K562 (cell line): ENCODE measurements at regions not wholly inside any gene's neighbourhood (a gene's known extent, or its start where the extent isn't known, plus 50 kb on each side); places are given as distances from the start of the nearest gene placed in this dataset.

ENCODE experiments used
- ATAC-seq: fragments of 200-7000 bp; cut with Tn5 transposase; 3 replicates; pipeline ENCODE4 v1.9.1; 2020; ENCODE audit warnings: moderate library complexity
- BruUV-seq: library from RNA; stranded (reverse); fragments of 400-500 nt; replicated peaks from 2 replicates; lab custom pipeline; 2021; lab: Mats Ljungman, UMichigan
- CTCF ChIA-PET: fragments of 300-600 bp; formaldehyde crosslinking; extraction: SDS; loops from one replicate; lab custom pipeline; 2021; ENCODE audit warnings: low intra/inter-chr PET ratio; lab: Yijun Ruan, JAX
- POLR2A ChIA-PET: fragments of 300-600, 350-650 bp; sonication (Branson Sonifier 250); formaldehyde crosslinking; extraction: SDS; loops from one replicate; lab custom pipeline; 2021; ENCODE audit warnings: antibody characterized with exemption, inconsistent platforms; lab: Yijun Ruan, JAX
- DNase-seq, 4 experiments: peaks; one replicate each; pipeline versions ENCODE4 v3.0.0 to v3.0.0-alpha.2; 2011 to 2018; ENCODE audit warnings: low spot score in 3 of 4, mixed read lengths in 3 of 4; ENCODE audit errors: extremely low read depth in 1 of 4
- FAIRE-seq: peaks from 2 replicates; lab custom pipeline; 2011; peaks lifted over from hg19 to GRCh38; lab: Jason Lieb, UNC
- H2AFZ ChIP-seq: 2 replicates; pipeline ENCODE4 v1.6.0; 2011; ENCODE audit warnings: low read depth, low read length, control low read depth, inconsistent platforms
- H3K27ac ChIP-seq: fragments of 200-600 bp; 3 replicates; pipeline ENCODE4 v1.8.0; 2011; ENCODE audit warnings: low read depth, mild to moderate bottlenecking, control low read depth, inconsistent platforms, low read length, moderate library complexity, mixed read lengths; ENCODE audit errors: extremely low read depth
- H3K27me3 ChIP-seq, 2 experiments: fragments of 300-600 bp in 1 of 2; 2 replicates in 1 of 2; 3 replicates in 1 of 2; pipeline versions ENCODE4 v1.6.0 to v1.8.0; 2011; ENCODE audit warnings: inconsistent platforms in 2 of 2, low read length in 2 of 2, mild to moderate bottlenecking in 1 of 2, mixed read lengths in 1 of 2, moderate library complexity in 1 of 2; ENCODE audit not compliant: control insufficient read depth in 2 of 2, insufficient read depth in 2 of 2
- H3K36me3 ChIP-seq: fragments of 300-600 bp; 3 replicates; pipeline ENCODE4 v1.8.0; 2011; ENCODE audit warnings: mild to moderate bottlenecking, low read length, inconsistent platforms; ENCODE audit not compliant: control insufficient read depth, insufficient read depth
- H3K4me1 ChIP-seq, 2 experiments: fragments of 200-600 bp in 1 of 2; replicated peaks in 1 of 2; 2 replicates in 1 of 2; 3 replicates in 1 of 2; pipeline versions ENCODE4 v1.5.1 to v1.8.0; 2011; ENCODE audit warnings: inconsistent platforms in 2 of 2, low read length in 2 of 2, mild to moderate bottlenecking in 1 of 2, mixed read lengths in 1 of 2, moderate library complexity in 1 of 2; ENCODE audit not compliant: control insufficient read depth in 2 of 2, insufficient read depth in 2 of 2
- H3K4me2 ChIP-seq: 2 replicates; pipeline ENCODE4 v1.6.1; 2011; ENCODE audit warnings: low read length, control low read depth, inconsistent platforms, mixed read lengths; ENCODE audit not compliant: insufficient read depth
- H3K4me3 ChIP-seq: fragments of 200-600 bp; sonication (generic), shearing (Covaris generic); 2 replicates; pipeline ENCODE4 v1.5.1; 2016; ENCODE audit warnings: control low read depth, inconsistent platforms
- H3K79me2 ChIP-seq: fragments of 200-600 bp; 3 replicates; pipeline ENCODE4 v1.8.0; 2011; ENCODE audit warnings: low read length, inconsistent platforms; ENCODE audit not compliant: control insufficient read depth, insufficient read depth
- H3K9ac ChIP-seq, 2 experiments: 2 replicates each; pipeline versions ENCODE4 v1.6.0 to v1.6.1; 2011; ENCODE audit warnings: low read depth in 2 of 2, low read length in 2 of 2, control low read depth in 1 of 2, inconsistent platforms in 1 of 2, mild to moderate bottlenecking in 1 of 2, mixed read lengths in 1 of 2; ENCODE audit not compliant: insufficient read depth in 1 of 2
- H3K9me1 ChIP-seq: one replicate; pipeline ENCODE4 v1.6.0; 2011; ENCODE audit warnings: inconsistent platforms, mild to moderate bottlenecking, low read length, moderate library complexity; ENCODE audit not compliant: control insufficient read depth, insufficient read depth
- H3K9me3 ChIP-seq: replicated peaks from 2 replicates; pipeline ENCODE4 v1.5.1; 2011; ENCODE audit warnings: low read depth, low read length, inconsistent platforms; ENCODE audit not compliant: control insufficient read depth, insufficient read depth
- H4K20me1 ChIP-seq: replicated peaks from 2 replicates; pipeline ENCODE4 v1.6.1; 2011; ENCODE audit warnings: low read length, inconsistent platforms, mixed read lengths; ENCODE audit not compliant: control insufficient read depth, insufficient read depth
- ETS1 ChIP-seq: conservative IDR thresholded peaks from 2 replicates; pipeline ENCODE4 v1.6.1; 2011; ENCODE audit warnings: low read depth, mild to moderate bottlenecking, low read length; ENCODE audit not compliant: control insufficient read depth
- ETV6 ChIP-seq, 3 experiments: fragments of 150-350 bp in 1 of 3; sonication (generic) in 1 of 3; formaldehyde crosslinking in 1 of 3; IDR thresholded peaks; 2 replicates each; pipeline versions ENCODE4 v1.6.1 to v1.8.0; 2014 to 2022; ENCODE audit warnings: borderline replicate concordance in 2 of 3, low read depth in 2 of 3, antibody characterized with exemption in 1 of 3, low read length in 1 of 3, mild to moderate bottlenecking in 1 of 3, missing genetic modification reagents in 1 of 3
- GTF2A2 ChIP-seq: IDR thresholded peaks from 2 replicates; pipeline ENCODE4 v1.6.1; 2016; ENCODE audit warnings: mild to moderate bottlenecking, missing genetic modification characterization, missing compliant biosample characterization
- NR4A1 ChIP-seq, 2 experiments: fragments of 250-450 bp in 1 of 2; fragments of 450-650 bp in 1 of 2; sonication (Bioruptor Pico) in 1 of 2; IDR thresholded peaks; 2 replicates each; pipeline versions ENCODE4 v1.4.0 to v1.6.1; 2016 to 2020; ENCODE audit warnings: mild to moderate bottlenecking in 2 of 2, missing compliant biosample characterization in 1 of 2, missing genetic modification characterization in 1 of 2, moderate library complexity in 1 of 2
- PURB ChIP-seq: sonication (generic); formaldehyde crosslinking; IDR thresholded peaks from 2 replicates; pipeline ENCODE4 v1.9.0; 2021; ENCODE audit warnings: low read depth, mild to moderate bottlenecking, missing genetic modification reagents
- ZKSCAN1 ChIP-seq: fragments of 150-350 bp; IDR thresholded peaks from 2 replicates; pipeline ENCODE4 v1.6.1; 2016; ENCODE audit warnings: low read depth, low read length
- WGBS: fragments of 100-300 bp; shearing (Covaris generic); methylation state at CpG from one replicate; pipeline ENCODE4 v1.1.6; 2016; ENCODE audit warnings: low coverage, mixed read lengths; ENCODE audit not compliant: insufficient coverage; ENCODE audit errors: missing lambda C conversion rate; 5-methylcytosine and 5-hydroxymethylcytosine counted together
- in situ Hi-C: fragments of 300-500 bp; cut with MboI; formaldehyde crosslinking; loops from 4 replicates; pipeline ENCODE4 v1.15.0; 2018; ENCODE audit warnings: inconsistent platforms, mixed read lengths
- intact Hi-C: fragments of 100-400 bp; cut with micrococcal nuclease; formaldehyde crosslinking; loops from 2 replicates; pipeline ENCODE4 v1.14.2; 2022

- no TSS peak for BruUV-seq
- intact Hi-C loops: no loop called here
- TF ChIP-seq PURB (CRISPR knock-in tag): no peak
- TF ChIP-seq ETS1: no peak
- no peak for TF ChIP-seq GTF2A2
- TF ChIP-seq NR4A1 (CRISPR knock-in tag; IDR thresholded peaks at IDR 0.05): no peak
- no peak for TF ChIP-seq NR4A1 (tag; IDR thresholded peaks at IDR 0.05)
- no peak for TF ChIP-seq ZKSCAN1
- H3K27me3 ChIP-seq: no peaks in the 10 kb centered on the region
- no peaks in the 10 kb centered on the region for H3K79me2 ChIP-seq
- H3K9me1 ChIP-seq: no peaks in the 10 kb centered on the region
- FAIRE-seq (no peak), ATAC-seq (no peak), DNase-seq (no peak)
- POLR2A ChIA-PET: no interaction called here
- H3K36me3 ChIP-seq: no peaks in the 10 kb centered on the region
- no peak overlapping the region for H2AFZ ChIP-seq
- in situ Hi-C loops: no loop called here
- no peak overlapping the region for H3K9ac ChIP-seq
- no peaks in the 10 kb centered on the region for H3K4me1 ChIP-seq
- H3K4me3 ChIP-seq: no peak overlapping the region
- H3K9me3 ChIP-seq: no peaks in the 10 kb centered on the region
- H3K27ac ChIP-seq: no peak overlapping the region
- no peak overlapping the region for H3K4me2 ChIP-seq
- no peaks in the 10 kb centered on the region for H4K20me1 ChIP-seq
- CTCF ChIA-PET: no interaction called here
Measured at GRCh38 chr11:91209306-91209705, 986.5 kb upstream of the CHORDC1 start.

- H3K4me3 ChIP-seq: no peak overlapping the region
- H3K9ac ChIP-seq: no peak overlapping the region
- POLR2A ChIA-PET: no interaction called here
- in situ Hi-C loops: no loop called here
- FAIRE-seq (no peak), ATAC-seq (no peak), DNase-seq (no peak)
- no peaks in the 10 kb centered on the region for H3K4me1 ChIP-seq
- no peaks in the 10 kb centered on the region for H3K79me2 ChIP-seq
- no peaks in the 10 kb centered on the region for H4K20me1 ChIP-seq
- TF ChIP-seq ETV6 (IDR thresholded peaks at IDR 0.05; ENCODE audit: borderline replicate concordance in 1 of 2, low read depth in 2 of 2, low read length in 1 of 2): no peak
- no peak for TF ChIP-seq ETV6 (CRISPR knock-in tag; IDR thresholded peaks at IDR 0.05; ENCODE audit: borderline replicate concordance)
- H3K9me1 ChIP-seq: no peaks in the 10 kb centered on the region
- no peak overlapping the region for H3K4me2 ChIP-seq
- H3K9me3 ChIP-seq: no peaks in the 10 kb centered on the region; the same call in 1 of the 2 replicates
- WGBS: 0% methylated on average over 1 of the region's 1 CpG
- intact Hi-C loops: no loop called here
- no peaks in the 10 kb centered on the region for H3K27me3 ChIP-seq
- no peak overlapping the region for H2AFZ ChIP-seq
- CTCF ChIA-PET: no interaction called here
- no TSS peak for BruUV-seq
- H3K36me3 ChIP-seq: no peaks in the 10 kb centered on the region
- no peak overlapping the region for H3K27ac ChIP-seq
Measured at GRCh38 chr11:91199866-91200265, 977.0 kb upstream of the CHORDC1 start.
